Body of pancreas (tissue), 4 donors: ENCODE measurements at regions not wholly inside any gene's neighbourhood (a gene's known extent, or its start where the extent isn't known, plus 50 kb on each side); places are given as distances from the start of the nearest gene placed in this dataset.

Experiments
- ATAC-seq: fragments of 150-250 bp; one replicate; pipeline ENCODE4 v1.9.1; 2016
- DNase-seq, 4 donors: peaks; one replicate each; pipeline ENCODE4 v3.0.0-alpha.2; 2019
- H3K27ac ChIP-seq, 4 donors: fragments of 200-600 bp; sonication (generic); 1 replicate in 3 of 4; 2 replicates in 1 of 4; pipeline versions ENCODE4 v1.5.1 to v1.6.1; 2016 to 2019; ENCODE audit warnings: mild to moderate bottlenecking in 1 of 4, mixed read lengths in 1 of 4, moderate library complexity in 1 of 4
- H3K27me3 ChIP-seq, 2 donors: fragments of 200-600 bp; sonication (generic); one replicate each; pipeline ENCODE4 v1.6.0; 2016; ENCODE audit warnings: mild to moderate bottlenecking in 1 of 2
- H3K36me3 ChIP-seq, 2 donors: fragments of 200-600 bp; sonication (generic); replicated peaks in 1 of 2; 2 replicates each; pipeline ENCODE4 v1.5.1; 2016; ENCODE audit warnings: low read depth in 2 of 2; ENCODE audit not compliant: insufficient read depth in 1 of 2
- H3K4me1 ChIP-seq: fragments of 200-600 bp; sonication (generic); one replicate; pipeline ENCODE4 v1.6.0; 2016
- H3K4me3 ChIP-seq, 2 donors: fragments of 200-600 bp; sonication (generic); 1 replicate in 1 of 2; 2 replicates in 1 of 2; pipeline ENCODE4 v1.5.1; 2016 to 2019
- H3K9me3 ChIP-seq, 3 donors: fragments of 200-600 bp; sonication (generic); 1 replicate in 2 of 3; 2 replicates in 1 of 3; pipeline ENCODE4 v1.5.1; 2016
- CTCF ChIP-seq, 7 experiments: fragments of 450-650 bp in 4 of 7; fragments of 200-600 bp in 3 of 7; sonication (generic) in 3 of 7; IDR thresholded peaks; one replicate each; pipeline ENCODE4 v1.5.1; 2016 to 2019; ENCODE audit warnings: antibody characterized with exemption in 7 of 7
- POLR2A ChIP-seq, 3 donors: fragments of 450-650 bp; IDR thresholded peaks; one replicate each; pipeline ENCODE4 v1.6.1; 2016; ENCODE audit warnings: antibody characterized with exemption in 3 of 3, mild to moderate bottlenecking in 2 of 3
- WGBS, 2 donors: methylation state at CpG; one replicate each; pipeline ENCODE4 v1.1.5; 2017; 5-methylcytosine and 5-hydroxymethylcytosine counted together
- intact Hi-C: fragments of 100-400 bp; cut with DNase I; formaldehyde crosslinking; loops from one replicate; pipeline ENCODE4 v1.15.1; 2023

- WGBS, 2 donors = 84 to 90% methylated on average over 13 of the region's 13 CpGs
- ATAC-seq (no peak), DNase-seq (no peak)
- intact Hi-C loops = no loop called here
- no peaks in the 10 kb centered on the region for H3K9me3 ChIP-seq
- H3K27ac ChIP-seq = no peak overlapping the region
- no peak overlapping the region for H3K4me3 ChIP-seq
- TF ChIP-seq POLR2A (IDR thresholded peaks at IDR 0.05) (no peak), CTCF (IDR thresholded peaks at IDR 0.05) (no peak)
- no peaks in the 10 kb centered on the region for H3K27me3 ChIP-seq
- H3K36me3 ChIP-seq = no peaks in the 10 kb centered on the region
- H3K4me1 ChIP-seq = no peaks in the 10 kb centered on the region
Observed at GRCh38 chr22:48664586-48664985, 1163.1 kb downstream of the BRD1 start.

- Histone ChIP-seq H3K27ac (no peak overlapping the region), H3K27me3 (no peaks in the 10 kb centered on the region), H3K36me3 (no peaks in the 10 kb centered on the region), H3K4me3 (no peak overlapping the region), H3K4me1 (no peaks in the 10 kb centered on the region), H3K9me3 (no peaks in the 10 kb centered on the region)
- ATAC-seq (no peak), DNase-seq (no peak)
- TF ChIP-seq POLR2A (IDR thresholded peaks at IDR 0.05) = no peak
- TF ChIP-seq CTCF (IDR thresholded peaks at IDR 0.05) = peak in 1 of 7 experiments; percentile 13
- intact Hi-C loops = no loop called here
- 50 to 63% methylated on average over 5 of the region's 5 CpGs for WGBS, 2 donors
Observed at GRCh38 chr22:48663297-48663696, 1164.4 kb downstream of the BRD1 start.

DNA sequence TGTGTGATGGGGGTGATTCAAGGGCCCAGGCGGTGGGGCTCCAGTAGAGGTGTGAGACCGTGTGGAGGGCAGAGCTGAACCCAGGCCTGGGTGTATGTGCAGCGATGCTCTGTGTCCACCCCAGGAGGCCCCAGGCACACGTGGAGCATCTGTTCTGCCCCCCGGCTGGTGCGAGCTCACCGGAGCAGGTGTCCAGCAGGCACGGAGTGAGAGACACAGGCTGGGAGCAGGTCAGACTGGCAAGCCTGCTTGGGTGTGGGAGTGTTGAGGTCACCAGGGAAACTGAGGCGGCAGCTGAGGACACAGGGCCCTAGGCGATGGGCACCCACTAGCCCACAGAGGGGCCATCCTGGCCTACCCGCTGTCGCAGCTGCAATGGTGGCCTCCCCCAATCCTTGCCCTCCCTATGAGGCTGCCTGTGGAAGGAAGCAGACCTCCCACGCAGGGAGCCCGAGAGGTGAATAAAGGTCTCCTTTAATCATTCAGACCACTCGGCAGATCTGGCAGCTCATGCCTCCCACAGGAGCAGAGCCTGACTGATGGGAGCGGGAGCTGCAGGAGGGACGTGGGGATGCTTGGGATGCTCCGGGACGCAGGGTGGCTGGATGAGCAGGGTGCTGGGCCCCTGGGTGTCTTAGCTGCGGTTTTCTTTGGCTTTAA lies 1165.1 kb downstream of the BRD1 start:
- intact Hi-C loops = no loop called here
- ATAC-seq = no peak
- Histone ChIP-seq H3K4me3 (no peak overlapping the region), H3K27me3 (no peaks in the 10 kb centered on the region), H3K9me3 (no peaks in the 10 kb centered on the region), H3K36me3 (no peaks in the 10 kb centered on the region), H3K27ac (no peak overlapping the region), H3K4me1 (no peaks in the 10 kb centered on the region)
- WGBS, 2 donors = 77 to 78% methylated on average over 7 to 20 of the region's 20 CpGs
- TF ChIP-seq CTCF (IDR thresholded peaks at IDR 0.05) (no peak), POLR2A (IDR thresholded peaks at IDR 0.05) (no peak)
- no peak for DNase-seq

GRCh38 chr22:48661984-48662383 lies 1165.7 kb downstream of the BRD1 start:
- H3K27me3 ChIP-seq = no peaks in the 10 kb centered on the region
- WGBS, 2 donors = 74 to 78% methylated on average over 5 to 7 of the region's 7 CpGs
- no peaks in the 10 kb centered on the region for H3K36me3 ChIP-seq
- intact Hi-C loops = no loop called here
- H3K4me3 ChIP-seq = no peak overlapping the region
- TF ChIP-seq CTCF (IDR thresholded peaks at IDR 0.05) (no peak), POLR2A (IDR thresholded peaks at IDR 0.05) (no peak)
- H3K4me1 ChIP-seq = no peaks in the 10 kb centered on the region
- DNase-seq = no peak
- H3K9me3 ChIP-seq = no peaks in the 10 kb centered on the region
- no peak for ATAC-seq
- H3K27ac ChIP-seq = no peak overlapping the region
